ENCODE measurements at regions not wholly inside any gene's neighbourhood (a gene's known extent, or its start where the extent isn't known, plus 50 kb on each side); places are given as distances from the start of the nearest gene placed in this dataset.

DNA sequence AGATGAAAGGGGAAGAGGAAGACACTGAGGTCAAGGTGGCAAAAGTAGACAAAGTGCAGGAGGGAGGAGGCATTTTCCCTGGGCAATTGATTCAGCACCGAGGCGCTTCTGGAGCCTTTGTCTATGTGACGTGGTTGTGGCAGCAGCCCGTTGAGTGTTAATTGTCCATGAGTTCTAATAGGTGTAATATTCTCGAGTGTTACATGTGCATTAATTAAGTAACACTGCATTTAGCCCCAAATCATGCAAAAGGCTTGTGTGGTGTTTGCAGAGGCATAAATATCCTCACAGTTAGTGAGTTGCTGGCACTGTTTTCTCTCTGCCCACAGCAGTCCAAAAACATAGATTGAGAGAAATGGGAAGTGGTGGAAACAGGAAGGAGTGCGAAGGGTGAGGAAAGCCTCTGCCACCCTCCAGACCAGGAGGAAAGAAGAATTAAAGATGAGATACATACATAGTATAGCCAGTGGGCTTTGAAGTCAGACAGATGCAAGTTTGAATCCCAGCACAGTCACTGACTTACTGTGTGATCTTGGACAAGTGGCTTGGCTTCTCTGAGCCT is 361.2 kb downstream of the MN1 start:
- H3K4me1 ChIP-seq (ENCODE audit: control insufficient read depth, extremely low read depth, insufficient read depth, low read length), result peaks cover 9% of the 10 kb centered on the region
- no peak overlapping the region for H3K4me2 ChIP-seq (ENCODE audit: control insufficient read depth, extremely low read depth, insufficient read depth, low read depth, low read length)
- H3K27ac ChIP-seq (ENCODE audit: control insufficient read depth, insufficient read depth, low read length), result no peak overlapping the region
- DNase-seq (ENCODE audit: low read depth, low spot score) (no peak), FAIRE-seq (no peak)
- no peak overlapping the region for H3K9ac ChIP-seq (ENCODE audit: control insufficient read depth, extremely low read depth, insufficient read depth, low read length)
- H3K27me3 ChIP-seq (ENCODE audit: control insufficient read depth, extremely low read depth, insufficient read depth, low read length), result no peaks in the 10 kb centered on the region
- no peaks in the 10 kb centered on the region for H3K36me3 ChIP-seq (ENCODE audit: control insufficient read depth in 2 of 2, extremely low read depth in 1 of 2, insufficient read depth in 2 of 2, low read length in 2 of 2)
- H3K79me2 ChIP-seq (ENCODE audit: control insufficient read depth, insufficient read depth, low read length), result no peaks in the 10 kb centered on the region
- no peak overlapping the region for H3K4me3 ChIP-seq (ENCODE audit: control insufficient read depth in 2 of 3, extremely low read depth in 1 of 3, insufficient read depth in 2 of 3, low read depth in 1 of 3, low read length in 3 of 3)
- dilution Hi-C loops (cut with MboI; ENCODE audit: extremely low pct_ligation_motif_present, low sequenced_read_pairs), result no loop called here
- no peaks in the 10 kb centered on the region for H3K9me3 ChIP-seq (ENCODE audit: control insufficient read depth, low read depth, low read length)
- H3K9me1 ChIP-seq (ENCODE audit: control insufficient read depth, extremely low read depth, insufficient read depth, low read length), result no peaks in the 10 kb centered on the region
- H2AFZ ChIP-seq (ENCODE audit: control insufficient read depth, low read length), result no peak overlapping the region
- no peaks in the 10 kb centered on the region for H4K20me1 ChIP-seq (ENCODE audit: control insufficient read depth, extremely low read depth, insufficient read depth, low read length)
- TF ChIP-seq, protein P1, sequence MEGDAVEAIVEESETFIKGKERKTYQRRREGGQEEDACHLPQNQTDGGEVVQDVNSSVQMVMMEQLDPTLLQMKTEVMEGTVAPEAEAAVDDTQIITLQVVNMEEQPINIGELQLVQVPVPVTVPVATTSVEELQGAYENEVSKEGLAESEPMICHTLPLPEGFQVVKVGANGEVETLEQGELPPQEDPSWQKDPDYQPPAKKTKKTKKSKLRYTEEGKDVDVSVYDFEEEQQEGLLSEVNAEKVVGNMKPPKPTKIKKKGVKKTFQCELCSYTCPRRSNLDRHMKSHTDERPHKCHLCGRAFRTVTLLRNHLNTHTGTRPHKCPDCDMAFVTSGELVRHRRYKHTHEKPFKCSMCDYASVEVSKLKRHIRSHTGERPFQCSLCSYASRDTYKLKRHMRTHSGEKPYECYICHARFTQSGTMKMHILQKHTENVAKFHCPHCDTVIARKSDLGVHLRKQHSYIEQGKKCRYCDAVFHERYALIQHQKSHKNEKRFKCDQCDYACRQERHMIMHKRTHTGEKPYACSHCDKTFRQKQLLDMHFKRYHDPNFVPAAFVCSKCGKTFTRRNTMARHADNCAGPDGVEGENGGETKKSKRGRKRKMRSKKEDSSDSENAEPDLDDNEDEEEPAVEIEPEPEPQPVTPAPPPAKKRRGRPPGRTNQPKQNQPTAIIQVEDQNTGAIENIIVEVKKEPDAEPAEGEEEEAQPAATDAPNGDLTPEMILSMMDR (optimal IDR thresholded peaks at IDR 0.05 in 1 of 3, IDR thresholded peaks at IDR 0.05 in 1 of 3, conservative IDR thresholded peaks at IDR 0.05 in 1 of 3; ENCODE audit: extremely low read depth in 1 of 3, insufficient read depth in 2 of 3, low read length in 3 of 3), result no peak
- TF ChIP-seq EZH2 (IDR thresholded peaks at IDR 0.05; ENCODE audit: low read length), result no peak

DNA sequence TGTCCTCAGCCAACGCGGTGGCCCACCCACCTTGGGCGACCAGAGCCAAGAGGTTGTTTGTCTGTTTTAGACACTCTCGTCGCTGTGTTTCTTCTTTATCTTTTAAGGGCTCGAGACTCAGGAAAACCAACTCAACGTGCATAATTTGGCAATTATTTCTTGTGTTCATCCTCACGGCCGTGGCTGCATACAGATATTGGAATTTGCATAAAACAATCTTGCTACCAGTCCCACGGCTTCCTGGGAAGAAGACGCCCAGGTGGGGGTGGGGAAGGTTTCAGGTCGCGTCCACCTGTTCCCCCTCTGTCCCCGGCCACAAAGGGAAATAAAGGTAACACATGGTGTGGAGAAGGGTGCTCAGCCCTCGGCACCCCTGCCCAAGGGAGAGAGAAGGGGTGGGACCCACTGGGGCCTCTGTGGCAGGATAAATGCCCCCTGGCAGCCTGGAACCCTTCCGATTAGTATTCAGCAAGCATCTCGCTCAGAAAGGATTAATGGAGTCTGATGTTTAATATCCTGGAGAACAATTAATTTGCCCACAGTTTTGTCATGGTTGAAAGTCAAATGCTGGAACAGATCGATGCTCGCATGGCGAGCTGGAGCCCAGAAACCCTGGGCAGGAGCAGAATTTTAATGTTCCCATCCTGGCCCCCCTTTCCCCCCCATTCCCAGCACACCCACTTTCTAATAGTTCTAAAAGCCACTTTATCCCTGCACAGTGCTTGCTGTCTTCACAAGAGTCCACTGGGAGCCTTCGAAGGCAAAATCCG is 359.7 kb downstream of the MN1 start:
- no peaks in the 10 kb centered on the region for H3K79me2 ChIP-seq (ENCODE audit: control insufficient read depth, insufficient read depth, low read length)
- H3K9me1 ChIP-seq (ENCODE audit: control insufficient read depth, extremely low read depth, insufficient read depth, low read length), result no peaks in the 10 kb centered on the region
- no peaks in the 10 kb centered on the region for H3K27me3 ChIP-seq (ENCODE audit: control insufficient read depth, extremely low read depth, insufficient read depth, low read length)
- H3K4me3 ChIP-seq (ENCODE audit: control insufficient read depth in 2 of 3, extremely low read depth in 1 of 3, insufficient read depth in 2 of 3, low read depth in 1 of 3, low read length in 3 of 3), result no peak overlapping the region
- no peak overlapping the region for H3K9ac ChIP-seq (ENCODE audit: control insufficient read depth, extremely low read depth, insufficient read depth, low read length)
- H3K4me2 ChIP-seq (ENCODE audit: control insufficient read depth, extremely low read depth, insufficient read depth, low read depth, low read length), result no peak overlapping the region
- no peaks in the 10 kb centered on the region for H3K9me3 ChIP-seq (ENCODE audit: control insufficient read depth, low read depth, low read length)
- DNase-seq (ENCODE audit: low read depth, low spot score), result no peak
- peaks cover 9% of the 10 kb centered on the region for H3K4me1 ChIP-seq (ENCODE audit: control insufficient read depth, extremely low read depth, insufficient read depth, low read length)
- H2AFZ ChIP-seq (ENCODE audit: control insufficient read depth, low read length), result no peak overlapping the region
- H4K20me1 ChIP-seq (ENCODE audit: control insufficient read depth, extremely low read depth, insufficient read depth, low read length), result no peaks in the 10 kb centered on the region
- no peak overlapping the region for H3K27ac ChIP-seq (ENCODE audit: control insufficient read depth, insufficient read depth, low read length)
- FAIRE-seq, result no peak
- dilution Hi-C loops (cut with MboI; ENCODE audit: extremely low pct_ligation_motif_present, low sequenced_read_pairs), result no loop called here
- TF ChIP-seq EZH2 (IDR thresholded peaks at IDR 0.05; ENCODE audit: low read length), result no peak
- TF ChIP-seq, protein P1 (optimal IDR thresholded peaks at IDR 0.05 in 1 of 3, IDR thresholded peaks at IDR 0.05 in 1 of 3, conservative IDR thresholded peaks at IDR 0.05 in 1 of 3; ENCODE audit: extremely low read depth in 1 of 3, insufficient read depth in 2 of 3, low read length in 3 of 3), result no peak
- H3K36me3 ChIP-seq (ENCODE audit: control insufficient read depth in 2 of 2, extremely low read depth in 1 of 2, insufficient read depth in 2 of 2, low read length in 2 of 2), result no peaks in the 10 kb centered on the region

All from keratinocyte (primary cell).